Neuronal stem cell (in vitro differentiated cells): ENCODE measurements at regions not wholly inside any gene's neighbourhood (a gene's known extent, or its start where the extent isn't known, plus 50 kb on each side); places are given as distances from the start of the nearest gene placed in this dataset.
A peak's percentile ranks its signal among the peaks of the same experiment; 100 is the strongest.

Experiments
- DNase-seq: peaks from one replicate; pipeline ENCODE4 v3.0.0-alpha.2; 2013; ENCODE audit warnings: low spot score
- H2AFZ ChIP-seq: one replicate; pipeline ENCODE4 v1.6.1; 2013; ENCODE audit warnings: mild to moderate bottlenecking, low read length, inconsistent platforms
- H2AK5ac ChIP-seq: 2 replicates; pipeline ENCODE4 v1.6.1; 2013; ENCODE audit warnings: low read depth, mild to moderate bottlenecking, inconsistent platforms, low read length, moderate library complexity, mixed read lengths
- H2BK120ac ChIP-seq: 2 replicates; pipeline ENCODE4 v1.6.1; 2013; ENCODE audit warnings: low read depth, mild to moderate bottlenecking, inconsistent platforms, low read length, moderate library complexity, mixed read lengths
- H2BK12ac ChIP-seq: one replicate; pipeline ENCODE4 v1.6.1; 2013; ENCODE audit warnings: low read length, inconsistent platforms
- H2BK15ac ChIP-seq: 2 replicates; pipeline ENCODE4 v1.6.1; 2013; ENCODE audit warnings: mild to moderate bottlenecking, low read length, inconsistent platforms, mixed read lengths
- H2BK5ac ChIP-seq: one replicate; pipeline ENCODE4 v1.6.1; 2013; ENCODE audit warnings: inconsistent platforms, mild to moderate bottlenecking, low read length, moderate library complexity
- H3K14ac ChIP-seq: one replicate; pipeline ENCODE4 v1.6.1; 2013; ENCODE audit warnings: low read length, inconsistent platforms
- H3K18ac ChIP-seq: 2 replicates; pipeline ENCODE4 v1.6.1; 2013; ENCODE audit warnings: low read length, inconsistent platforms
- H3K23ac ChIP-seq: 2 replicates; pipeline ENCODE4 v1.6.1; 2013; ENCODE audit warnings: low read depth, mild to moderate bottlenecking, mixed read lengths, low read length, inconsistent platforms; ENCODE audit not compliant: poor library complexity
- H3K27ac ChIP-seq: replicated peaks from 3 replicates; pipeline ENCODE4 v1.5.1; 2013; ENCODE audit warnings: low read length, inconsistent platforms
- H3K27me3 ChIP-seq, 3 experiments: 2 replicates each; pipeline ENCODE4 v1.6.1; 2013; ENCODE audit warnings: low read length in 3 of 3, mild to moderate bottlenecking in 2 of 3, inconsistent platforms in 1 of 3, low read depth in 1 of 3, mixed read lengths in 1 of 3, moderate library complexity in 1 of 3; ENCODE audit not compliant: control insufficient read depth in 3 of 3, insufficient read depth in 3 of 3
- H3K36me3 ChIP-seq, 2 donors: replicated peaks in 1 of 2; 2 replicates each; pipeline ENCODE4 v1.6.1; 2013; ENCODE audit warnings: low read length in 2 of 2; ENCODE audit not compliant: control insufficient read depth in 2 of 2, insufficient read depth in 2 of 2
- H3K4ac ChIP-seq: 2 replicates; pipeline ENCODE4 v1.6.1; 2013; ENCODE audit warnings: inconsistent platforms, mild to moderate bottlenecking, low read length, moderate library complexity
- H3K4me1 ChIP-seq, 2 donors: 1 replicate in 1 of 2; 2 replicates in 1 of 2; pipeline ENCODE4 v1.6.1; 2013; ENCODE audit warnings: low read length in 2 of 2, low read depth in 1 of 2; ENCODE audit not compliant: control insufficient read depth in 2 of 2, insufficient read depth in 1 of 2
- H3K4me2 ChIP-seq: one replicate; pipeline ENCODE4 v1.6.1; 2013; ENCODE audit warnings: mild to moderate bottlenecking, low read length, inconsistent platforms; ENCODE audit not compliant: insufficient read depth, poor library complexity, severe bottlenecking
- H3K4me3 ChIP-seq, 2 donors: 2 replicates each; pipeline ENCODE4 v1.5.1; 2013; ENCODE audit warnings: low read length in 2 of 2, mild to moderate bottlenecking in 2 of 2, inconsistent platforms in 1 of 2, moderate library complexity in 1 of 2
- H3K79me1 ChIP-seq: one replicate; pipeline ENCODE4 v1.6.1; 2013; ENCODE audit warnings: low read depth, mild to moderate bottlenecking, inconsistent platforms, low read length, moderate library complexity
- H3K9ac ChIP-seq: one replicate; pipeline ENCODE4 v1.6.1; 2013; ENCODE audit warnings: mild to moderate bottlenecking, low read depth, low read length, inconsistent platforms; ENCODE audit not compliant: poor library complexity
- H3K9me3 ChIP-seq, 2 donors: replicated peaks in 1 of 2; 2 replicates each; pipeline versions ENCODE3 to v1.6.1; 2013; ENCODE audit warnings: low read length in 2 of 2, mild to moderate bottlenecking in 2 of 2, inconsistent platforms in 1 of 2, low read depth in 1 of 2, mixed read lengths in 1 of 2, moderate library complexity in 1 of 2; ENCODE audit not compliant: control insufficient read depth in 2 of 2, insufficient read depth in 1 of 2
- H4K8ac ChIP-seq: one replicate; pipeline ENCODE4 v1.6.1; 2013; ENCODE audit warnings: low read depth, mild to moderate bottlenecking, inconsistent platforms, low read length, moderate library complexity
- H4K91ac ChIP-seq: one replicate; pipeline ENCODE4 v1.6.1; 2013; ENCODE audit warnings: low read length, low read depth, mild to moderate bottlenecking, inconsistent platforms; ENCODE audit not compliant: poor library complexity
- WGBS, 2 donors: extraction: QIAGEN DNeasy Blood & Tissue Kit; methylation state at CpG; one replicate each; pipeline ENCODE4 v1.1.7; 2013; ENCODE audit warnings: missing lambda C conversion rate in 2 of 2, mixed read lengths in 1 of 2; ENCODE audit not compliant: insufficient read length in 2 of 2, insufficient replicate concordance in 1 of 2; ENCODE audit errors: extremely low coverage in 2 of 2; 5-methylcytosine and 5-hydroxymethylcytosine counted together

- Histone ChIP-seq H3K4me1 (peaks cover 1 to 15% of the 10 kb centered on the region in 2 donors), H3K23ac (no peak overlapping the region), H2BK5ac (no peak overlapping the region), H3K36me3 (no peaks in the 10 kb centered on the region), H2BK12ac (no peak overlapping the region), H2AFZ (peak overlapping the region; percentile 82), H3K9ac (no peak overlapping the region), H3K4me2 (no peak overlapping the region), H3K18ac (no peak overlapping the region), H4K91ac (no peak overlapping the region), H3K9me3 (no peaks in the 10 kb centered on the region), H2BK15ac (no peak overlapping the region), H4K8ac (no peak overlapping the region), H2AK5ac (no peak overlapping the region), H3K27me3 (no peaks in the 10 kb centered on the region), H3K79me1 (no peaks in the 10 kb centered on the region), H3K4ac (no peak overlapping the region), H3K14ac (no peak overlapping the region), H2BK120ac (no peak overlapping the region), H3K27ac (no peak overlapping the region), H3K4me3 (no peak overlapping the region)
- WGBS, 2 donors, result no CpG with 5 or more reads among the region's 2 CpGs
- DNase-seq, result no peak
Observed at GRCh38 chr7:121604627-121605316, 208.7 kb upstream of the FAM3C start.

GRCh38 chr7:121603886-121604285, 207.8 kb upstream of the FAM3C start:
- Histone ChIP-seq H3K4me3 (no peak overlapping the region), H3K18ac (no peak overlapping the region), H2BK5ac (no peak overlapping the region), H2AK5ac (no peak overlapping the region), H3K23ac (no peak overlapping the region), H3K27me3 (no peaks in the 10 kb centered on the region), H3K4me1 (peaks cover 1 to 15% of the 10 kb centered on the region in 2 donors), H2BK12ac (no peak overlapping the region), H2BK15ac (no peak overlapping the region), H3K14ac (no peak overlapping the region), H2AFZ (peak overlapping the region; percentile 82), H3K36me3 (no peaks in the 10 kb centered on the region), H3K4me2 (no peak overlapping the region), H3K9me3 (no peaks in the 10 kb centered on the region), H3K9ac (no peak overlapping the region), H2BK120ac (no peak overlapping the region), H4K91ac (no peak overlapping the region), H3K79me1 (no peaks in the 10 kb centered on the region), H3K27ac (no peak overlapping the region), H3K4ac (no peak overlapping the region), H4K8ac (no peak overlapping the region)
- no peak for DNase-seq
- WGBS, 2 donors, result no CpG with 5 or more reads among the region's 2 CpGs

- no peak overlapping the region for H3K27ac ChIP-seq
- no peak overlapping the region for H3K14ac ChIP-seq
- H4K91ac ChIP-seq, result no peak overlapping the region
- no peak overlapping the region for H3K23ac ChIP-seq
- H4K8ac ChIP-seq, result no peak overlapping the region
- H2AK5ac ChIP-seq, result no peak overlapping the region
- H3K27me3 ChIP-seq, result no peaks in the 10 kb centered on the region
- no peak overlapping the region for H3K4me3 ChIP-seq
- no peak overlapping the region for H3K4me2 ChIP-seq
- H3K18ac ChIP-seq, result no peak overlapping the region
- no peak overlapping the region for H2BK120ac ChIP-seq
- H3K36me3 ChIP-seq, result no peaks in the 10 kb centered on the region
- no peaks in the 10 kb centered on the region for H3K79me1 ChIP-seq
- H3K4ac ChIP-seq, result no peak overlapping the region
- no peak overlapping the region for H2BK15ac ChIP-seq
- no peak overlapping the region for H2BK5ac ChIP-seq
- peaks cover 0 to 5% of the 10 kb centered on the region in 2 donors for H3K9me3 ChIP-seq
- H3K4me1 ChIP-seq, result peaks cover 1 to 11% of the 10 kb centered on the region in 2 donors
- no peak overlapping the region for H2AFZ ChIP-seq
- H3K9ac ChIP-seq, result no peak overlapping the region
- no peak for DNase-seq
- H2BK12ac ChIP-seq, result no peak overlapping the region
- no CpG with 5 or more reads among the region's 1 CpG for WGBS, 2 donors
Observed at GRCh38 chr7:121599887-121600286, 203.8 kb upstream of the FAM3C start.

- Histone ChIP-seq H3K27ac (no peak overlapping the region), H3K4ac (no peak overlapping the region), H3K36me3 (no peaks in the 10 kb centered on the region), H2BK12ac (no peak overlapping the region), H3K4me2 (no peak overlapping the region), H3K14ac (no peak overlapping the region), H2BK120ac (no peak overlapping the region), H2BK5ac (no peak overlapping the region), H3K9ac (no peak overlapping the region), H3K4me1 (no peaks in the 10 kb centered on the region), H3K23ac (no peak overlapping the region), H3K79me1 (no peaks in the 10 kb centered on the region), H2AK5ac (no peak overlapping the region), H2AFZ (peak overlapping the region; percentile 24), H4K8ac (no peak overlapping the region), H3K18ac (no peak overlapping the region), H3K27me3 (no peaks in the 10 kb centered on the region), H3K9me3 (peaks cover 3 to 5% of the 10 kb centered on the region in 2 donors), H4K91ac (no peak overlapping the region), H2BK15ac (no peak overlapping the region), H3K4me3 (no peak overlapping the region)
- DNase-seq, result no peak
- WGBS, 2 donors, result no CpG with 5 or more reads among the region's 5 CpGs
Observed at GRCh38 chr7:121595758-121596696, 199.9 kb upstream of the FAM3C start.
